ENCODE measurements at regions not wholly inside any gene's neighbourhood (a gene's known extent, or its start where the extent isn't known, plus 50 kb on each side); places are given as distances from the start of the nearest gene placed in this dataset.
"Not testable (repeated sequence)": the region's sequence is repeated elsewhere in the genome, so short reads cannot be mapped to it uniquely, and the experiment has no call there.

GRCh38 chr7:47192978-47193377, 388.9 kb downstream of the TNS3 start:
- intact Hi-C loops (cut with DNase I) = no loop called here

GRCh38 chr7:47191876-47192291, 390.0 kb downstream of the TNS3 start:
- no peak for DNase-seq (ENCODE audit: low spot score)
- intact Hi-C loops (cut with DNase I) = no loop called here

More at GRCh38 chr7:47192978-47193377, 388.9 kb downstream of the TNS3 start:
- DNase-seq (ENCODE audit: low spot score) = no peak

- intact Hi-C loops (cut with DNase I) = no loop called here
- no peak for DNase-seq (ENCODE audit: low spot score)
Observed at GRCh38 chr7:47191316-47191715, 390.6 kb downstream of the TNS3 start.

- intact Hi-C loops (cut with DNase I) = no loop called here
- no peak for DNase-seq (ENCODE audit: low spot score)
Observed at GRCh38 chr7:47190462-47190861, 391.4 kb downstream of the TNS3 start.

GRCh38 chr7:47188653-47189315, 393.1 kb downstream of the TNS3 start:
- intact Hi-C loops (cut with DNase I) = loop anchor here in 1 of 2 donors (10.0 kb wide), 1 partner anchor 1274 kb away; no protein-coding TSS in a partner anchor
- no peak for DNase-seq (ENCODE audit: low spot score)

GRCh38 chr7:47188136-47188535, 393.8 kb downstream of the TNS3 start:
- intact Hi-C loops (cut with DNase I) = loop anchor here in 1 of 2 donors (10.0 kb wide), 1 partner anchor 1273 kb away; no protein-coding TSS in a partner anchor
- DNase-seq (ENCODE audit: low spot score) = no peak

- DNase-seq (ENCODE audit: low spot score) = no peak
- intact Hi-C loops (cut with DNase I) = loop anchor here in 1 of 2 donors (10.0 kb wide), 1 partner anchor 1272 kb away; no protein-coding TSS in a partner anchor
Observed at GRCh38 chr7:47186316-47186715, 395.6 kb downstream of the TNS3 start.

DNA sequence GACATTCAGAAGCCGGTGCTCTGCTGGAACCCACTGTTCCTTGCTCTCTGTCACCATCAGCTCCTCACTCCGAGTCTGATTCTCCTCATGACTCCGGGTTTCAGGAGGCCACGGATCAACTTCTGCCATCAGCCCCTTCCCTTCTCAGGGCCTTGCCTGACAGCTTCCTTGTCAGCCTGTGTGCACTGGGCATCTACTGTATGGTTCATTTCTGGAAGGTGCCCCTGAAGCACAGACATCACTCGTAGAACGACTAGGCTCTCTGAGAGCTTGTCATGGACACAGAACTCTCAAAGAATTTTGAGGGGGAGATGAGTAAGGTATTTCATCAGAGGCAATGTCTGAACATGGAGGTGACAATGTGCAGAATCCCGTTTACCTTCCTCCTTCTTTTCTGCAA, 396.1 kb downstream of the TNS3 start:
- DNase-seq (ENCODE audit: low spot score) = no peak
- intact Hi-C loops (cut with DNase I) = loop anchor here in 1 of 2 donors (10.0 kb wide), 1 partner anchor 1271 kb away; no protein-coding TSS in a partner anchor

GRCh38 chr7:47185170-47185569, 396.7 kb downstream of the TNS3 start:
- intact Hi-C loops (cut with DNase I) = loop anchor here in 1 of 2 donors (10.0 kb wide), 1 partner anchor 1270 kb away; no protein-coding TSS in a partner anchor
- DNase-seq (ENCODE audit: low spot score) = no peak

GRCh38 chr7:47183862-47184590, 397.9 kb downstream of the TNS3 start:
- intact Hi-C loops (cut with DNase I) = loop anchor here in 1 of 2 donors (10.0 kb wide), 1 partner anchor 1269 kb away; no protein-coding TSS in a partner anchor
- no peak for DNase-seq (ENCODE audit: low spot score)

DNA sequence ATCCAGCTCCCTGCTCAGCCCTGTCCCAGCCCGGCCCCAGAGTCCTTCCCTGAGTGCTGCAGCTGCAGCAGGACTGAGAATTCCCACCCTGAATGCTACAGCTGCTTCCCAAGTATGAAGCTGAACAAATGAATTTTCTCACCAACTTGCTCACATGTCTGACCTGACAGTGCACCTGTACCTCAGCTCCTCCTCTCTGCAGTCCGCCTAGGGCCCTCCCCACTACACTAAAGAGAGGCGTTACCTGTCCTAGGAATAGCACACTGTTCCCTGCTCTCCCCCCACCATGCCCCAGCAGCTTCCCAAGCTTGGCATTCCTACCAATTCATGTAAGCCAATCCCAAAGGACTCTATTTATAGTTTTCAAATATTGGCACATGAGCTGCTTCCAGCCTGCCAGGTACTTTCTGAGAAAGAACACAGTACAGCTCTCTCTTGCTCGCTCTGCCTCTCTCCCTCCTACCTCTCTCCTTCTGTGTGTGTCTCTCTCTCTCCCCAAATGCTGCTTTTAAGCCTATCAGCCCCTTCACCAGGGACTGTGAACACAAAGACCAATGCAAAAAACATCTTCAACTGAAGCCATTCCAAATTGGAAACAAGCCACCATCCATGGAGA, 400.1 kb downstream of the TNS3 start:
- no peak for DNase-seq (ENCODE audit: low spot score)
- intact Hi-C loops (cut with DNase I) = loop anchor here (2.0 to 10.0 kb wide), 2 partner anchors 1259 to 1267 kb away; no protein-coding TSS in a partner anchor

GRCh38 chr7:47180516-47180826, 401.4 kb downstream of the TNS3 start:
- intact Hi-C loops (cut with DNase I) = loop anchor here (2.0 to 10.0 kb wide), 2 partner anchors 1258 to 1266 kb away; no protein-coding TSS in a partner anchor
- no peak for DNase-seq (ENCODE audit: low spot score)

DNA sequence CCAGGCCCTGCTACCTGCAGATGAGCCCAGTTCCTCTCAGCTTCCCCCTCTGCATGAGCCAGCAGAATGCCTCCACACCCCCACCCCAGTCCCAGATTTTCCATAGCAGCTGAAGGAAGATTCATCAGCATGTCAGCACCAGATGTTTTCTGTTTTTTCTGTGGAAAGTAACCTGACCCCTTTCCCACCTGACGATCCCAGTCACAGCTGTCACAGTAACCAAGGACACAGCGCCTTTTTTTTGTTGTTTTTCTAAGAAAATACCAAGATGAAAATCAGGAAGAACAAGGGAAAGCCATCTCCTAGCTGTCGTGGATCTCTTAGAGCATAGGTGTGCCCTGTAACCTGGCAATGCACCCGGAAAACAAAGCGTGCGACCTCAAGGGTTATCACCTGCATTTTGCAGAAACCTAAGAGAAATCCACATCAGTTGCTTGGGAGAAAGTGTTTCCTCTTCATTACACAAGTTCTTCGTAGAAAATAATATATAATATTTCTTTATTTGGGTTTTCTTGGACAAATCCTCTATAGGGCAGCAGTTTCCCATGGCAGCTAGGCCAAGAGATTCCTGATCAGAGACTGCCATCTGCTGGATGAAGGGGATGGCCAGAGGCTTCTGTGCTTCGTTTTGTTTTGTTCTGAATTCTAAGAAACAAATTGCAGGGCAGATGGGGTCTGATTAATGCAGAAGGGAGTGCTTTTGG, 401.9 kb downstream of the TNS3 start:
- peak; percentile 69 for DNase-seq (ENCODE audit: low spot score)
- intact Hi-C loops (cut with DNase I) = loop anchor here (2.0 to 10.0 kb wide), 4 partner anchors 75 to 1265 kb away; no protein-coding TSS in a partner anchor

DNA sequence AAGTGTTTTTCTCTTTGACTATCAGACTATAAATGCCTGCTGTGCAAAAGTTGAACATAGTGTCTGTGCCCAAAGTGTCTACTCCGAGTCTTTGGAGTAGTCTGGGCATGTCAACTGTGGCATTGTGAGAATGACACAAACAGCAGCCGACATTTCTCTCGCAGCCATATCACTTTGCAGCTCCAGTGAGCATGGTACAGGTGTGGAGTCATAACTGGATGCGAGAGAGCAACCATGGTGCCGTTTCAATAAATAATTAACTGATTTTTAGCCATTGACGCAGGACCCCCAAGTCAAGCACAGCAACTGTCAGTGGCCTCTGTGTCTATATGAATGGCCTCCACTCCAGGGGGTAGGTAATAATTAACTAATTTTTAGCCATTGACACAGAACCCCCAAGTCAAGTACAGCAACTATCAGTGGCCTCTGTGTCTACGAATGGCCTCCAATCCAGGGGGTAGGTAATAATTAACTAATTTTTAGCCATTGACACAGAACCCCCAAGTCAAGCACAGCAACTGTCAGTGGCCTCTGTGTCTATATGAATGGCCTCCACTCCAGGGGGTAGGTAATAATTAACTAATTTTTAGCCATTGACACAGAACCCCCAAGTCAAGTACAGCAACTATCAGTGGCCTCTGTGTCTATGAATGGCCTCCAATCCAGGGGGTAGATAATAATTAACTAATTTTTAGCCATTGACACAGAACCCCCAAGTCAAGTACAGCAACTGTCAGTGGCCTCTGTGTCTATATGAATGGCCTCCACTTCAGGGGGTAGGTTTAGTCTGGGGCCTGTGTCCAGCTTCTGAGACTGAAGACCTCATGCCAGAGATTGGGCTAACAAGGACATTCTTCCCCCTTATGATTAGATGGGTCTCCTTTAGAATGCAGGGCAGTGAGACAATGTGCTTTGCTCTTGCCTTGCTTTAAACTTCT, 409.0 kb downstream of the TNS3 start:
- not testable (repeated sequence) for DNase-seq (ENCODE audit: low spot score)
- intact Hi-C loops (cut with DNase I) = loop anchor here (10.0 kb wide), 2 partner anchors 68 to 78 kb away; no protein-coding TSS in a partner anchor

- DNase-seq (ENCODE audit: low spot score) = no peak
- intact Hi-C loops (cut with DNase I) = loop anchor here (10.0 kb wide), 2 partner anchors 66 to 76 kb away; no protein-coding TSS in a partner anchor
Observed at GRCh38 chr7:47170516-47170915, 411.4 kb downstream of the TNS3 start.

DNA sequence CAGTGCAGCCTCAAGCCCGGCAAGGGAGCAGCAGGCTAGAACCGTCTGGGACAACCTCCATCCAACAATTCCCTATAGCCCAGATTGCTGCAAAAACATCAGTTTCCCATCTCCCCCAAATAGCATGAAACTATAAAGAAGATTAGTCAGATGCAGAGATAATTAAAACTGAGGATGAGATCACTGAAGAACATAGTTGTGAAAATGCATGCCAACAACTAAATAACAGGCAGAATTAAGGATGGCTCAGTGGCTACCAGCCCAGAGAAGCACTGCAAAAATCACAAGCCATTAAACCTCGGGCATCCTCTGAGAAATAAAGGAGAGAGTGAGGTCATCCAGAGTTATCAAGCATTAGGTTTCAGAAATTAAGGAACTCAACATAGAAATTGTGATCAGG, 427.1 kb downstream of the TNS3 start:
- no peak for DNase-seq (ENCODE audit: low spot score)
- intact Hi-C loops (cut with DNase I) = no loop called here

GRCh38 chr7:47153576-47153975, 428.3 kb downstream of the TNS3 start:
- intact Hi-C loops (cut with DNase I) = no loop called here
- no peak for DNase-seq (ENCODE audit: low spot score)

GRCh38 chr7:47153058-47153457, 428.9 kb downstream of the TNS3 start:
- intact Hi-C loops (cut with DNase I) = no loop called here
- DNase-seq (ENCODE audit: low spot score) = no peak
